A549 (cell line): ENCODE measurements at regions not wholly inside any gene's neighbourhood (a gene's known extent, or its start where the extent isn't known, plus 50 kb on each side); places are given as distances from the start of the nearest gene placed in this dataset.

Experiments
- ATAC-seq, 2 experiments: fragments of 200-7000 bp in 1 of 2; fragments of >200 bp in 1 of 2; cut with Nextera tagmentation in 1 of 2; cut with Tn5 transposase in 1 of 2; 3 replicates each; pipeline versions ENCODE4 v1.8.0 to v1.9.1; 2018 to 2020; ENCODE audit warnings: mild to moderate bottlenecking in 1 of 2, moderate library complexity in 1 of 2
- CTCF ChIA-PET: fragments of 300-600 bp; sonication (Branson Sonifier 250); formaldehyde crosslinking; extraction: SDS; loops from one replicate; lab custom pipeline; 2021; ENCODE audit warnings: antibody characterized with exemption, inconsistent platforms; lab: Yijun Ruan, JAX
- POLR2A ChIA-PET: fragments of 350-600 bp; formaldehyde crosslinking; extraction: SDS; loops from one replicate; lab custom pipeline; 2021; ENCODE audit warnings: antibody characterized with exemption, inconsistent platforms; lab: Yijun Ruan, JAX
- DNase-seq, 2 experiments: peaks; one replicate each; pipeline versions ENCODE4 v3.0.0 to v3.0.0-alpha.2; 2011 to 2016; ENCODE audit warnings: low read depth in 1 of 2, low spot score in 1 of 2
- FAIRE-seq: peaks from 2 replicates; lab custom pipeline; 2011; peaks lifted over from hg19 to GRCh38; lab: Jason Lieb, UNC
- H3K27ac ChIP-seq, 2 experiments: fragments of >200 bp; sonication (Bioruptor Twin); formaldehyde crosslinking; 3 replicates each; pipeline ENCODE4 v1.5.1; 2016 to 2017
- H3K4me1 ChIP-seq: fragments of >200 bp; sonication (Bioruptor Twin); formaldehyde crosslinking; 3 replicates; pipeline ENCODE4 v1.6.1; 2016
- H3K4me2 ChIP-seq: fragments of >200 bp; sonication (Bioruptor Twin); formaldehyde crosslinking; 3 replicates; pipeline ENCODE4 v1.6.1; 2016
- H3K4me3 ChIP-seq: fragments of >200 bp; sonication (Bioruptor Twin); formaldehyde crosslinking; 3 replicates; pipeline ENCODE4 v1.5.1; 2016
- H3K9me3 ChIP-seq: fragments of >200 bp; sonication (Bioruptor Twin); formaldehyde crosslinking; 3 replicates; pipeline ENCODE4 v1.6.1; 2016
- BHLHE40 ChIP-seq: IDR thresholded peaks from 2 replicates; pipeline ENCODE4 v1.6.1; 2012; ENCODE audit warnings: low read depth, low read length, inconsistent platforms
- CEBPB ChIP-seq, 2 experiments: fragments of >200 bp in 1 of 2; sonication (Bioruptor Twin) in 1 of 2; formaldehyde crosslinking in 1 of 2; IDR thresholded peaks; 2 replicates each; pipeline ENCODE4 v1.6.1; 2012 to 2016
- CHD2 ChIP-seq: fragments of 150-350 bp; IDR thresholded peaks from 2 replicates; pipeline ENCODE4 v1.6.1; 2014; ENCODE audit warnings: low read length; ENCODE audit not compliant: partially characterized antibody
- CTCF ChIP-seq: fragments of >200 bp; sonication (Bioruptor Twin); formaldehyde crosslinking; IDR thresholded peaks from 3 replicates; pipeline ENCODE4 v1.5.1; 2016
- EHF ChIP-seq: fragments of 250-450 bp; sonication (Bioruptor Pico); IDR thresholded peaks from 2 replicates; pipeline ENCODE4 v1.5.0; 2020; ENCODE audit warnings: mild to moderate bottlenecking
- EHMT2 ChIP-seq: fragments of 200-600 bp; sonication (generic); IDR thresholded peaks from 2 replicates; pipeline ENCODE4 v1.6.1; 2016; ENCODE audit warnings: antibody characterized with exemption, low read depth, mild to moderate bottlenecking, moderate library complexity
- EP300 ChIP-seq, 2 experiments: fragments of >200 bp; sonication (Bioruptor Twin); formaldehyde crosslinking; IDR thresholded peaks; 2 replicates in 1 of 2; 3 replicates in 1 of 2; pipeline ENCODE4 v1.6.1; 2016 to 2017
- ESRRA ChIP-seq: fragments of 150-350 bp; IDR thresholded peaks from 2 replicates; pipeline ENCODE4 v1.6.1; 2014; ENCODE audit warnings: mild to moderate bottlenecking, low read length, borderline replicate concordance
- FOSB ChIP-seq: fragments of 250-450 bp; sonication (Bioruptor Pico); IDR thresholded peaks from 2 replicates; pipeline ENCODE4 v1.5.0; 2020; ENCODE audit warnings: mild to moderate bottlenecking, moderate library complexity
- FOSL2 ChIP-seq, 2 experiments: fragments of 450-650 bp in 1 of 2; fragments of >200 bp in 1 of 2; sonication (Bioruptor Twin) in 1 of 2; formaldehyde crosslinking; IDR thresholded peaks; 2 replicates each; pipeline versions ENCODE4 v1.5.0 to v1.6.1; 2016 to 2020; ENCODE audit warnings: mild to moderate bottlenecking in 1 of 2, moderate library complexity in 1 of 2
- FOXS1 ChIP-seq: fragments of 250-450 bp; sonication (Bioruptor Pico); IDR thresholded peaks from 2 replicates; pipeline ENCODE4 v1.5.0; 2020; ENCODE audit warnings: mild to moderate bottlenecking, moderate library complexity
- HMGXB4 ChIP-seq: fragments of 250-450 bp; sonication (Bioruptor Pico); IDR thresholded peaks from 2 replicates; pipeline ENCODE4 v1.5.0; 2021; ENCODE audit warnings: mild to moderate bottlenecking, moderate library complexity, borderline replicate concordance
- KDM1A ChIP-seq: fragments of 200-600 bp; sonication (generic); IDR thresholded peaks from 2 replicates; pipeline ENCODE4 v1.6.1; 2016; ENCODE audit warnings: low read depth, mild to moderate bottlenecking
- MAZ ChIP-seq: fragments of 150-350 bp; IDR thresholded peaks from 2 replicates; pipeline ENCODE4 v1.6.1; 2014; ENCODE audit warnings: antibody characterized with exemption, low read depth, low read length, borderline replicate concordance
- MYC ChIP-seq: IDR thresholded peaks from 2 replicates; pipeline ENCODE4 v1.6.1; 2012; ENCODE audit warnings: mild to moderate bottlenecking, inconsistent platforms, low read length, improper control_type of control experiment, borderline replicate concordance
- RCOR1 ChIP-seq: fragments of 150-350 bp; IDR thresholded peaks from 2 replicates; pipeline ENCODE4 v1.6.1; 2014; ENCODE audit warnings: antibody characterized with exemption, low read length, low read depth
- REST ChIP-seq: fragments of 200-600 bp; sonication (generic); IDR thresholded peaks from 2 replicates; pipeline ENCODE4 v1.6.1; 2016; ENCODE audit warnings: antibody characterized with exemption, mild to moderate bottlenecking, moderate library complexity
- TP53 ChIP-seq: fragments of 250-450 bp; sonication (Bioruptor Pico); IDR thresholded peaks from 2 replicates; pipeline ENCODE4 v1.5.0; 2021; ENCODE audit warnings: mild to moderate bottlenecking, moderate library complexity
- ZC3H11A ChIP-seq: fragments of 450-650 bp; IDR thresholded peaks from 2 replicates; pipeline ENCODE4 v1.6.1; 2014; ENCODE audit warnings: antibody characterized with exemption, mild to moderate bottlenecking
- ZNF302 ChIP-seq: fragments of 250-450 bp; sonication (Bioruptor Pico); IDR thresholded peaks from 2 replicates; pipeline ENCODE4 v1.9.0; 2021; ENCODE audit warnings: inconsistent platforms, mild to moderate bottlenecking, moderate library complexity
- WGBS: methylation state at CpG from one replicate; pipeline ENCODE4 v1.1.6; 2017; ENCODE audit errors: missing lambda C conversion rate; 5-methylcytosine and 5-hydroxymethylcytosine counted together

GRCh38 chr13:107231944-107232343 is 664.0 kb upstream of the ARGLU1 start:
- no peak overlapping the region for H3K4me3 ChIP-seq
- TF ChIP-seq FOSB (CRISPR knock-in tag) (no peak), HMGXB4 (CRISPR knock-in tag) (no peak), BHLHE40 (no peak)
- TF ChIP-seq, all 56 proteins: peak for 0
- H3K4me1 ChIP-seq = no peaks in the 10 kb centered on the region
- no peaks in the 10 kb centered on the region for H3K9me3 ChIP-seq
- 57% methylated on average over 7 of the region's 7 CpGs for WGBS
- DNase-seq (no peak), ATAC-seq (no peak), FAIRE-seq (no peak)
- CTCF ChIA-PET = no interaction called here
- H3K27ac ChIP-seq = no peak overlapping the region
- POLR2A ChIA-PET = no interaction called here
- H3K4me2 ChIP-seq = no peak overlapping the region

GRCh38 chr13:107223867-107224266 is 655.9 kb upstream of the ARGLU1 start:
- Histone ChIP-seq H3K4me1 (no peaks in the 10 kb centered on the region), H3K9me3 (no peaks in the 10 kb centered on the region), H3K27ac (no peak overlapping the region), H3K4me3 (no peak overlapping the region), H3K4me2 (no peak overlapping the region)
- ATAC-seq (no peak), FAIRE-seq (no peak), DNase-seq (no peak)
- POLR2A ChIA-PET = no interaction called here
- TF ChIP-seq HMGXB4 (CRISPR knock-in tag) = no peak
- TF ChIP-seq CHD2 = no peak
- TF ChIP-seq ESRRA = no peak
- TF ChIP-seq ZC3H11A = no peak
- TF ChIP-seq CTCF = no peak
- no peak for TF ChIP-seq KDM1A
- no peak for TF ChIP-seq FOSL2 (IDR thresholded peaks at IDR 0.05)
- TF ChIP-seq FOSL2 (CRISPR knock-in tag; IDR thresholded peaks at IDR 0.05) = no peak
- no peak for TF ChIP-seq MAZ
- no peak for TF ChIP-seq FOXS1 (CRISPR knock-in tag)
- TF ChIP-seq EP300 (IDR thresholded peaks at IDR 0.05) = no peak
- no peak for TF ChIP-seq MYC
- TF ChIP-seq EHMT2 = no peak
- TF ChIP-seq CEBPB (IDR thresholded peaks at IDR 0.05) = no peak
- TF ChIP-seq TP53 (CRISPR knock-in tag) = no peak
- no peak for TF ChIP-seq REST
- TF ChIP-seq ZNF302 (CRISPR knock-in tag) = no peak
- TF ChIP-seq RCOR1 = no peak
- TF ChIP-seq EHF (CRISPR knock-in tag) = no peak
- CTCF ChIA-PET = no interaction called here
